IMR-90 (cell line): ENCODE measurements at regions not wholly inside any gene's neighbourhood (a gene's known extent, or its start where the extent isn't known, plus 50 kb on each side); places are given as distances from the start of the nearest gene placed in this dataset.

Experiments
- SMC3 ChIP-seq: fragments of 150-350 bp; IDR thresholded peaks from 2 replicates; pipeline ENCODE4 v1.6.1; 2016; ENCODE audit warnings: low read depth, mild to moderate bottlenecking, antibody characterized with exemption, low read length, moderate library complexity
- TF ChIP-seq, protein P1 (sequence below): conservative IDR thresholded peaks from 2 replicates; pipeline ENCODE4 v1.5.1; 2012; ENCODE audit warnings: mild to moderate bottlenecking, low read depth, low read length, improper control_type of control experiment

DNA sequence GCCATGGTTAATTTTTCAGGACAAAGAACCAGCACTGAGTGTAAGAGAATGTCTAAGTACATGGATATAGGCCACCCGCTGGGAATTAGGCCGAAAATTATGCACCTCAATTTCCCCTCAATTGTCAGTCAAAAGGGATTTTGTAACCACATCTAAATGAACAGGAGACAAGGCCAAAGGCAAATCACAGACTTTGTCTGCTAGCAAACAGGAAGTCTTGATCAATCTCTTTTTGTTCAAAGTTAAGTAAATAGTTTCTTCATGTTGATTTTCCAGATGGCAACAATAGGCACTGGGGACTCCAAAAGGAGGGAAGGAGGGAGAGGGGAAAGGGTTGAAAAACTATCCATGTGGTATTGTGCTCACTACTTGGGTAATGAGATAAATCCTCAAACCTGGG is 276.0 kb downstream of the COG6 start:
- TF ChIP-seq, protein P1, sequence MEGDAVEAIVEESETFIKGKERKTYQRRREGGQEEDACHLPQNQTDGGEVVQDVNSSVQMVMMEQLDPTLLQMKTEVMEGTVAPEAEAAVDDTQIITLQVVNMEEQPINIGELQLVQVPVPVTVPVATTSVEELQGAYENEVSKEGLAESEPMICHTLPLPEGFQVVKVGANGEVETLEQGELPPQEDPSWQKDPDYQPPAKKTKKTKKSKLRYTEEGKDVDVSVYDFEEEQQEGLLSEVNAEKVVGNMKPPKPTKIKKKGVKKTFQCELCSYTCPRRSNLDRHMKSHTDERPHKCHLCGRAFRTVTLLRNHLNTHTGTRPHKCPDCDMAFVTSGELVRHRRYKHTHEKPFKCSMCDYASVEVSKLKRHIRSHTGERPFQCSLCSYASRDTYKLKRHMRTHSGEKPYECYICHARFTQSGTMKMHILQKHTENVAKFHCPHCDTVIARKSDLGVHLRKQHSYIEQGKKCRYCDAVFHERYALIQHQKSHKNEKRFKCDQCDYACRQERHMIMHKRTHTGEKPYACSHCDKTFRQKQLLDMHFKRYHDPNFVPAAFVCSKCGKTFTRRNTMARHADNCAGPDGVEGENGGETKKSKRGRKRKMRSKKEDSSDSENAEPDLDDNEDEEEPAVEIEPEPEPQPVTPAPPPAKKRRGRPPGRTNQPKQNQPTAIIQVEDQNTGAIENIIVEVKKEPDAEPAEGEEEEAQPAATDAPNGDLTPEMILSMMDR: no peak
- no peak for TF ChIP-seq SMC3
